GM06990 (cell line): ENCODE measurements at regions not wholly inside any gene's neighbourhood (a gene's known extent, or its start where the extent isn't known, plus 50 kb on each side); places are given as distances from the start of the nearest gene placed in this dataset.
"Not testable (repeated sequence)": the region's sequence is repeated elsewhere in the genome, so short reads cannot be mapped to it uniquely, and the experiment has no call there.

ENCODE experiments used
- DNase-seq: peaks from one replicate; pipeline ENCODE4 v3.0.0-alpha.2; 2011; ENCODE audit not compliant: insufficient read length; ENCODE audit errors: extremely low read depth
- H3K27me3 ChIP-seq: replicated peaks from 2 replicates; pipeline ENCODE4 v1.6.0; 2011; ENCODE audit warnings: low read length; ENCODE audit not compliant: control insufficient read depth, insufficient read depth
- H3K36me3 ChIP-seq: 2 replicates; pipeline ENCODE4 v1.5.1; 2011; ENCODE audit warnings: low read length; ENCODE audit not compliant: control insufficient read depth, insufficient read depth
- H3K4me3 ChIP-seq: replicated peaks from 2 replicates; pipeline ENCODE4 v1.5.1; 2011; ENCODE audit warnings: low read depth, mild to moderate bottlenecking, control low read depth, low read length
- TF ChIP-seq, protein P1 (sequence below): IDR thresholded peaks from 2 replicates; pipeline ENCODE4 v1.5.1; 2011; ENCODE audit warnings: low read length, control low read depth, mild to moderate bottlenecking, inconsistent platforms; ENCODE audit not compliant: insufficient read depth, poor library complexity, severe bottlenecking

DNA sequence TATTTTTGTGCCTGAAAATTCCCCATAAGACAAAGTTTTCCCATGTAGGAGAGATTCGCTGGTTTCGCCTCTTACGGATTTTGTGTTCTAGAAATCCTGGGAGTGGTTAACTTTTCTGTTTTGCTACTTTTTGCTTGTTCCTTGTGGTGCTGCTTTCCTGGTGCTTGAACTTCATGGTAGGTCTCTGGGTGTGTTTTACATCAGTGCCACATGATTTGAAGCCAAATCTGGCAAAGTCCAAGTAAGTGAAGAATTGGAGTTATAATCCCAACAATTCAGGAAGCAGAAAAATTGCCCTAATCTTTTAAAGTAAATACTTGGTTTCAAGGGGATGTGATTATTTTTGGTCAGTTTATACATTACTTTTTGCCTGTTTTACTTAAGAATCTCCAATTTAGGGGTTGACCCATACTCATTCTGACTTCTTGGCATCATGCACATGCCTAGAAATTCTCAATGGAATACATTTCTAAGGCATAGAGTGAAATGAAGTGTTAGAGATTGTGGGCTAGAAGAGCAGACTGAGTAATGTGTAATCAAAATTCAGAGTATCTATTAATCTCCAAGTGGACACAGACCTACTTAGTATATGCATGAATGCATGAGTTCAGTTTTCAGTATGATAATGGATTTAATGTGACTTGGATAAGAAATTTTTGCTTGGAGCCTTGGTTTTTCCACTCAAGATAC, 189.7 kb downstream of the CSNK1G3 start:
- TF ChIP-seq, protein P1, sequence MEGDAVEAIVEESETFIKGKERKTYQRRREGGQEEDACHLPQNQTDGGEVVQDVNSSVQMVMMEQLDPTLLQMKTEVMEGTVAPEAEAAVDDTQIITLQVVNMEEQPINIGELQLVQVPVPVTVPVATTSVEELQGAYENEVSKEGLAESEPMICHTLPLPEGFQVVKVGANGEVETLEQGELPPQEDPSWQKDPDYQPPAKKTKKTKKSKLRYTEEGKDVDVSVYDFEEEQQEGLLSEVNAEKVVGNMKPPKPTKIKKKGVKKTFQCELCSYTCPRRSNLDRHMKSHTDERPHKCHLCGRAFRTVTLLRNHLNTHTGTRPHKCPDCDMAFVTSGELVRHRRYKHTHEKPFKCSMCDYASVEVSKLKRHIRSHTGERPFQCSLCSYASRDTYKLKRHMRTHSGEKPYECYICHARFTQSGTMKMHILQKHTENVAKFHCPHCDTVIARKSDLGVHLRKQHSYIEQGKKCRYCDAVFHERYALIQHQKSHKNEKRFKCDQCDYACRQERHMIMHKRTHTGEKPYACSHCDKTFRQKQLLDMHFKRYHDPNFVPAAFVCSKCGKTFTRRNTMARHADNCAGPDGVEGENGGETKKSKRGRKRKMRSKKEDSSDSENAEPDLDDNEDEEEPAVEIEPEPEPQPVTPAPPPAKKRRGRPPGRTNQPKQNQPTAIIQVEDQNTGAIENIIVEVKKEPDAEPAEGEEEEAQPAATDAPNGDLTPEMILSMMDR = no peak
- no peak for DNase-seq
- H3K4me3 ChIP-seq = no peak overlapping the region
- H3K36me3 ChIP-seq = no peaks in the 10 kb centered on the region
- H3K27me3 ChIP-seq = no peaks in the 10 kb centered on the region

DNA sequence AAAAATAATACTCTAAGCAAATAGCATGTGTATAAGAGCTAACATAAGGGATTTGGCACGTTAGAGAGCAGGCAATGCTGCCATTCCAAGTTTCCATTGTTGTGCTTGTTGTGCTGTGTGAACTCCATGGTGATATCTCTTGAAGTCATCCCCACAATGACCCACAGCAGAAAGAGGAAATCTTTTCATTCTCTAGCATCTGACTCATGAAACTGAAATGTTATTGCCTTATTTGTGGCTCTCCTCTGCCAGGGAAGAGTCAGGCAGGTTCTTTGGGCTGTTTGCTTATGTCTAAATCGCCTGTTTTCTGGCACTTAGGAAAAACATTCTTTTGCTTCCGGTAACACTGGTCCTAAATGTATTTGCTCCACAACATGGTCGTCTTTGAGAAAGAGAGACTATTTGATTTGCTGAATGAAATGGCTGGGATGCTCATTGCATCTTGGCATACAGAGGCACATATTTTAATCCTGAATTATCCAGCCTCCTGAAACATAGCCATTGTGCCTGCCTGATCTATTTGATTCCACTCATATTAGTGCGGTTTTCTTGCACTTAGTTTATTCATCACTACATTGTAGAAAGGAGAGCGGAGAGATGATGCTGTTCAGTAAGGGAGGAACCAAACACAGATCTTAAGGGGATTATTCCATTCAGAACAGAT, 188.8 kb downstream of the CSNK1G3 start:
- no peaks in the 10 kb centered on the region for H3K36me3 ChIP-seq
- no peaks in the 10 kb centered on the region for H3K27me3 ChIP-seq
- TF ChIP-seq, protein P1 = no peak
- no peak for DNase-seq
- H3K4me3 ChIP-seq = no peak overlapping the region

DNA sequence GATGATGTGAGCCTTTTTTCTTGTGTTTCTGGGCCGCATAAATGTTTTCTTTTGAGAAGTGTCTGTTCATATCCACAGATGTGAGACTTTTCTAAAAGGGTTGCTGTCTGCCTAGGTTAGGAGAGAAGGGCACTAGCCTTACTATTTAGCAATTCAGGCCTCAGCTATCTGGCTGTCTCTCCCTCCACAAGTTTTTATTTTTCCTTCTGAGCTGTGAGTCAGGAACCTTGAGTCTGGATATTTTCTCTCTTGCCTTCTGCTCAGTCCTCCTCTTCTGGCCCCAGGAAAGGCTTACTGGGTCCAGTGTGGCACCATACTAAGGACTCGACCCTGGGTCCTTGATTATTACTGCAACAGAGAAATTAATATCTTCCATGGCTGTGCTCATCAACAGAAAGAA, 187.6 kb downstream of the CSNK1G3 start:
- H3K27me3 ChIP-seq = no peaks in the 10 kb centered on the region
- DNase-seq = no peak
- H3K4me3 ChIP-seq = no peak overlapping the region
- TF ChIP-seq, protein P1 = no peak
- no peaks in the 10 kb centered on the region for H3K36me3 ChIP-seq

- H3K27me3 ChIP-seq, H3K36me3 ChIP-seq, H3K4me3 ChIP-seq, DNase-seq: not testable (repeated sequence)
Measured at GRCh38 chr5:123698937-123699336, 187.0 kb downstream of the CSNK1G3 start.

- TF ChIP-seq, protein P1 = no peak
Measured at GRCh38 chr5:123696921-123697341, 185.0 kb downstream of the CSNK1G3 start.

DNA sequence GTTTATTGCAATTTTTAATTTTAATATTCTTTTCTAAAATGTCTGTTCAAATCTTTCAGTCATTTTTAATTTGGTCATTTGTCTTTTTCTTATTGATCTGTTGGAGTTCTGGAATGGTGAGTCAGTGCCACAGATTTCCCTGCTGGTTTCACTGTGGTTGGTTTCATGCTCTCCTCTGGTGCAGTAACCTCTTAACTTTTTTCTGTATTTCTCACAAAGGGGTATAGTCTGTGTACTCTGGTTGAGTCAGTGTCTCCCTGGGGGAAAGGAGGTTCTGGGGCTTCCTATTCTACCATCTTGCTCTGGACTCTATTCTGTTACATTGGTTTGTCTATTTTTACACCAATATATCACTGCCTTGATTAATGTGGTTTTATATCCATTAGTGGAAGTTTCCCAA, 178.8 kb downstream of the CSNK1G3 start:
- Histone ChIP-seq H3K27me3 (no peaks in the 10 kb centered on the region), H3K36me3 (no peaks in the 10 kb centered on the region), H3K4me3 (no peak overlapping the region)
- TF ChIP-seq, protein P1 = no peak
- DNase-seq = no peak

More at GRCh38 chr5:123696921-123697341, 185.0 kb downstream of the CSNK1G3 start:
- no peak overlapping the region for H3K4me3 ChIP-seq
- no peaks in the 10 kb centered on the region for H3K27me3 ChIP-seq
- DNase-seq = no peak
- no peaks in the 10 kb centered on the region for H3K36me3 ChIP-seq
